ENCODE measurements at regions not wholly inside any gene's neighbourhood (a gene's known extent, or its start where the extent isn't known, plus 50 kb on each side); places are given as distances from the start of the nearest gene placed in this dataset.

GRCh38 chr14:55850825-55851241 is 267.4 kb upstream of the PELI2 start:
- TF ChIP-seq, protein P1, sequence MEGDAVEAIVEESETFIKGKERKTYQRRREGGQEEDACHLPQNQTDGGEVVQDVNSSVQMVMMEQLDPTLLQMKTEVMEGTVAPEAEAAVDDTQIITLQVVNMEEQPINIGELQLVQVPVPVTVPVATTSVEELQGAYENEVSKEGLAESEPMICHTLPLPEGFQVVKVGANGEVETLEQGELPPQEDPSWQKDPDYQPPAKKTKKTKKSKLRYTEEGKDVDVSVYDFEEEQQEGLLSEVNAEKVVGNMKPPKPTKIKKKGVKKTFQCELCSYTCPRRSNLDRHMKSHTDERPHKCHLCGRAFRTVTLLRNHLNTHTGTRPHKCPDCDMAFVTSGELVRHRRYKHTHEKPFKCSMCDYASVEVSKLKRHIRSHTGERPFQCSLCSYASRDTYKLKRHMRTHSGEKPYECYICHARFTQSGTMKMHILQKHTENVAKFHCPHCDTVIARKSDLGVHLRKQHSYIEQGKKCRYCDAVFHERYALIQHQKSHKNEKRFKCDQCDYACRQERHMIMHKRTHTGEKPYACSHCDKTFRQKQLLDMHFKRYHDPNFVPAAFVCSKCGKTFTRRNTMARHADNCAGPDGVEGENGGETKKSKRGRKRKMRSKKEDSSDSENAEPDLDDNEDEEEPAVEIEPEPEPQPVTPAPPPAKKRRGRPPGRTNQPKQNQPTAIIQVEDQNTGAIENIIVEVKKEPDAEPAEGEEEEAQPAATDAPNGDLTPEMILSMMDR (IDR thresholded peaks at IDR 0.05; ENCODE audit: insufficient read depth, low read length, poor library complexity, severe bottlenecking): no peak
- no peak for TF ChIP-seq EZH2phosphoT487 (conservative IDR thresholded peaks at IDR 0.05; ENCODE audit: low read length)
